Cerebellar cortex (tissue), 1 donor: ENCODE measurements at regions not wholly inside any gene's neighbourhood (a gene's known extent, or its start where the extent isn't known, plus 50 kb on each side); places are given as distances from the start of the nearest gene placed in this dataset.
"Not testable (repeated sequence)": the region's sequence is repeated elsewhere in the genome, so short reads cannot be mapped to it uniquely, and the experiment has no call there.

ENCODE experiments used
- DNase-seq: peaks from one replicate; pipeline ENCODE4 v3.0.0-alpha.2; 2015; ENCODE audit warnings: low spot score

GRCh38 chr11:24163146-24163545 is 333.7 kb upstream of the LUZP2 start:
- DNase-seq: no peak

- DNase-seq: no peak
These were observed 333.0 kb upstream of the LUZP2 start for GRCh38 chr11:24163841-24164240.

GRCh38 chr11:24171869-24172268 is 325.0 kb upstream of the LUZP2 start:
- DNase-seq: no peak

- DNase-seq: no peak
These were observed 315.3 kb upstream of the LUZP2 start for GRCh38 chr11:24181395-24182047.

GRCh38 chr11:24185535-24185934 is 311.3 kb upstream of the LUZP2 start:
- not testable (repeated sequence) for DNase-seq

- DNase-seq: no peak
These were observed 300.1 kb upstream of the LUZP2 start for GRCh38 chr11:24196733-24197132.

- no peak for DNase-seq
These were observed 298.4 kb upstream of the LUZP2 start for GRCh38 chr11:24198481-24198880.

GRCh38 chr11:24199461-24199860 is 297.4 kb upstream of the LUZP2 start:
- DNase-seq: no peak

GRCh38 chr11:24206030-24206429 is 290.8 kb upstream of the LUZP2 start:
- DNase-seq: no peak

- DNase-seq: no peak
These were observed 290.3 kb upstream of the LUZP2 start for GRCh38 chr11:24206511-24206910.

- no peak for DNase-seq
These were observed 280.4 kb upstream of the LUZP2 start for GRCh38 chr11:24216488-24216887.

- not testable (repeated sequence) for DNase-seq
These were observed 279.5 kb upstream of the LUZP2 start for GRCh38 chr11:24217319-24217718.

GRCh38 chr11:24225501-24225900 is 271.4 kb upstream of the LUZP2 start:
- no peak for DNase-seq

- DNase-seq: no peak
These were observed 270.2 kb upstream of the LUZP2 start for GRCh38 chr11:24226606-24227005.

- no peak for DNase-seq
These were observed 263.8 kb upstream of the LUZP2 start for GRCh38 chr11:24233041-24233440.

- no peak for DNase-seq
These were observed 261.9 kb upstream of the LUZP2 start for GRCh38 chr11:24234822-24235508.

- DNase-seq: no peak
These were observed 257.8 kb upstream of the LUZP2 start for GRCh38 chr11:24238771-24239645.

- DNase-seq: no peak
These were observed 256.9 kb upstream of the LUZP2 start for GRCh38 chr11:24239930-24240329.

GRCh38 chr11:24240496-24241175 is 256.2 kb upstream of the LUZP2 start:
- DNase-seq: no peak

- no peak for DNase-seq
These were observed 250.1 kb upstream of the LUZP2 start for GRCh38 chr11:24246715-24247114.

GRCh38 chr11:24247846-24248245 is 249.0 kb upstream of the LUZP2 start:
- DNase-seq: no peak

- no peak for DNase-seq
These were observed 246.9 kb upstream of the LUZP2 start for GRCh38 chr11:24249921-24250320.
